Activated CD4-positive, CD25-positive, alpha-beta regulatory T cell treated with anti-CD3 and anti-CD28 coated beads, Interleukin-2, amount 50 U/mL, for 24 hours (primary cell): ENCODE measurements at regions not wholly inside any gene's neighbourhood (a gene's known extent, or its start where the extent isn't known, plus 50 kb on each side); places are given as distances from the start of the nearest gene placed in this dataset.

ENCODE experiments used
- ATAC-seq, 2 donors: fragments of 150-1000 bp; cut with Tn5 transposase; one replicate each; pipeline ENCODE4 v1.10.0; 2021; ENCODE audit warnings: mild to moderate bottlenecking in 1 of 2, moderate library complexity in 1 of 2

DNA sequence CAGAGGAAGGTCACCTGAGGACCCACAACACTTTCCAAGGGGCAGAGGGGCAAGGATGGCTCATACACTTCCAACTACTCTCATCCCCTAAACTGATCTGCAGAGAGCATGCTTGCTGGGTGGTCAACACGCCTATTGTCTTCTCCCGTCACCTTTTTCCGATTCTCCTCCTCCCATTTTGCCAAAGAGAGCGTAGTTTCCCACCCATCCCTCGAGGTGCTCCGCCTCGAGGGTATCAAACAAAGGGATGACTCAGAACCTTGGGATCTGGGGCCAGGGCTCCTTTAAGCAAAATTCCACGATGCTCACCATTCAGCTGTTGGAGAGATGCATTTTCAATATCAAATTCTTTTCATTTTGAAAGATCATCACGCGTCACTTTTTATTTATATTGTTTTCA is 507.5 kb upstream of the SULF2 start:
- no peak for ATAC-seq

GRCh38 chr20:48291896-48292295 is 506.6 kb upstream of the SULF2 start:
- no peak for ATAC-seq

DNA sequence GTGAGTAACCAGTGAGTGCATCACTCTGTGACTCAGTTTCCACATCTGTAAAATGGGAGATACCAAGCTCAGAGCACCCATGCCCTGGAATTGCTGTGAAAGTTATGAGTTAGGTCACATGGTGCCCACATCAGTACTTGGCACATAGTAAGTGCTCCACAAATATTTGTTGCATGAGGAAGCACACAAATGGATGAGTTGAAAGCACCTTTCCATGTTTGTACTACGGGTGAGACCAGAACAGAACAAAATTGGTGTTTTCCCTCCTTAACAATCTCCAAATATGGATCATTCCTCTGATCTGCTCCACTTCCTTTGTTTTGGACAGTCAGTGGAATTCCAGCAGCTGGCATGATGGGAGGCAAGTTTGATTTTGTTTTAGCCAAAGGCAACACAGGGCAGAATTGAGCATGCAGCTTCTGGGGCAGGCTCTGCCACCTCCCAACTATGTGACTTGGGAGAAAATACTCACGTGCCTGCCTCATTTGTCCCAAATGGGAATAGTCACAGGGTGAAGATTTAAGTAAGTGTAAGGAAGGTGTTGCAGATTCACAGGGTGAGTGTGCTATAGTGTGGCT is 503.7 kb upstream of the SULF2 start:
- ATAC-seq: no peak

- no peak for ATAC-seq
Measured at GRCh38 chr20:48287552-48288170, 502.4 kb upstream of the SULF2 start.

DNA sequence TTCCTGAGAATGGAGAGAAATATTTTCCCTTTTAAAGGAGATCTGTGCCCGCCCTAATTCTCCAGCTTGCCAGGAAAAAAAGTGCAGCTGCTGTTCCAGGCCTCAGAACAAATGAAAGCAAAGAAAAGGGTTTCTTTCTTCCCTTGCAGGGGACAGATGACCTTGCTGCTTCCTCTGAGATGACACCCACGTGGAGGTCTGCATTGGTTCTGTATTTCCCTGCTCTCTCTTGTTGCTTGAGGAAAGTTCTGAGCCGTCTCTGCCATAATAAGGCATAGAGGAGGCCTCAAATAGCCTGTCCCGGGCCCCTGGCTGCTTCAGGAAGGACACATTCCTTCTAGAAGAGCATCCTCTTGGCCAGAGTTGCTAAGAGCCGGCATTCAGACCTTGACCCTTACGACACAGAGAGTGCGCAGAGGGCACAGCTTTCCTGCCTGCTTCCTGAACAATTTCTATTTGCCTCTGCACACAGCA is 501.8 kb upstream of the SULF2 start:
- no peak for ATAC-seq

- no peak for ATAC-seq
Measured at GRCh38 chr20:48286601-48287000, 501.3 kb upstream of the SULF2 start.

DNA sequence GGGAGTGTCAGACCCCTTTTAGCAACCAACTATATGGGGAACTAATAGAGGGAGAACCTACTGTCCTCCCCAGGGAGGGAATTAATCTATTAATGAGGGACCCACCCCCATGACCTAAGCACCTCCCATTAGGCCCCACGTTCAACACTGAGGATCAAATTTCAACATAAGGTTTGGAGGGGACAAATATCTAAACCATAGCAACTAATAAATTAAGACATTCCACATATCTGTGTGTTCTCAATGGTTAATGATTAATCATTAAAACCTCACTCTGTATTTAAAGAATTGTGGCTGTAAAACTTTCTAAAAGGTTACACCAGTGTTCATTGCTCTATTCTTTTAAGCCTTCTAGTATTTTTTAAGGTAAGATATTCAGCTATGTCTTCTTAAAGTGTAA is 500.4 kb upstream of the SULF2 start:
- no peak for ATAC-seq

DNA sequence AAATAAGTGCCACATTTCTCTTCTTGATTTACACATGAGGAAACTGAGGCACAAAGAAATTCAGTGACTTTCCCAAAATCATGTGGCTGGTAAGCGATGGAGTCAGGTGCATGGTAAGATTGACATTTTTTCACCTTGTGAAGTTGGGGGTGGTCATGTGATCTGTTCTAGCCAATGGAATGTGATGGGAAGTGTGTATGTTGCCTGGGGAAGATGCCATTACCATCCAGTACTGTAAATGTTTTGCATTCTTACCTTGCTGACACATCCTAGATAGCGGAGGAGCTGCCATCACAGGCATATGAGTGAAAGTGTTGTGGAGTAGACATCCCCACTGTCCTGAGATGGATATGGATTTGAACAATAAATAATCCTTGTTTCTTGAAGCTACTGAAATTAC is 499.6 kb upstream of the SULF2 start:
- no peak for ATAC-seq

DNA sequence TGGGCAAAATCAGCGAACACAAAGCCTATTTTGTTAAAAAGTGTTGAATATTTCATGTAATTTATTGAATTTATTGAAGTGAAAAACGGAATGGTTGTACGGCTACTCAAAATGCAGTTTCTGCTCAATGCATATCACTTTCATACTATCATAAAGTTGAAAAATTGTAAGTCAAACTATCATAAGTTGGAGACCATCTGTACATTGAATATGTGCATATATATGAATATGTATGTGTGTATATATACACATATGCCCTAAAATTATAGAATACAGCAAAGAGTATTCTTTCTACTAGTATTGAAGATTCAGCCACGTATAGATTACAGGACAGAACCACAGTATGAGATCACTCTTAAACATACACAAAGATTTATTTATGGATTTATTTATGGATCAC is 499.0 kb upstream of the SULF2 start:
- no peak for ATAC-seq

DNA sequence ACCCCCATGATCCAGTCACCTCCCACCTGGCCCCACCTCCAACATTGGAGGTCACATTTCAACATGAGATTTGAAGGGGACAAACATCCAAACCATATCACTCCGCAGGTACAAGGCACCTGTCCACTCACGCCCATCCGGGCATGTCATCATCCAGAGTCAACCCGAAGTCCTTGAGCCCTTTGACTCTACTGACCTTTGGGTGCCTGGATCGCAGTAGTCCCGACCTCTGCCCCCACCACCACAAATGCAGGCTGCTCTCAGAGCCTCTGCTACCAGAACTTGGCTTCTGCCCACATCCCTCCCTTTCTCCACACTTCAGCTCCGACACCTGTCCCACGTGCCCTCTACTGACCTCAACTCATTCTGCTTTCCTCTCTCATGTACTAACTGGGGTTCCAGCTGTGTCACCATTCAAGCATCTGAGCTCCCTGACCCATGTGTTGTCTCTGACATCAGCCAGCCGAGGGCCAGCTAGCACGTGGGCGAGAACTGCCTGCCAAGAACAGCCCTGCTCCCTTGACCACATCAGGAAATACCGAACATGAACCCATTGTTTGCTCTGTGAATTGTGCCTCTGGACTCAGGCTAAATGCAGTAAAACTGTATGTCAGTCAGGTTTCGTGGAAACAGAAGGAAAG is 498.3 kb upstream of the SULF2 start:
- ATAC-seq: no peak

DNA sequence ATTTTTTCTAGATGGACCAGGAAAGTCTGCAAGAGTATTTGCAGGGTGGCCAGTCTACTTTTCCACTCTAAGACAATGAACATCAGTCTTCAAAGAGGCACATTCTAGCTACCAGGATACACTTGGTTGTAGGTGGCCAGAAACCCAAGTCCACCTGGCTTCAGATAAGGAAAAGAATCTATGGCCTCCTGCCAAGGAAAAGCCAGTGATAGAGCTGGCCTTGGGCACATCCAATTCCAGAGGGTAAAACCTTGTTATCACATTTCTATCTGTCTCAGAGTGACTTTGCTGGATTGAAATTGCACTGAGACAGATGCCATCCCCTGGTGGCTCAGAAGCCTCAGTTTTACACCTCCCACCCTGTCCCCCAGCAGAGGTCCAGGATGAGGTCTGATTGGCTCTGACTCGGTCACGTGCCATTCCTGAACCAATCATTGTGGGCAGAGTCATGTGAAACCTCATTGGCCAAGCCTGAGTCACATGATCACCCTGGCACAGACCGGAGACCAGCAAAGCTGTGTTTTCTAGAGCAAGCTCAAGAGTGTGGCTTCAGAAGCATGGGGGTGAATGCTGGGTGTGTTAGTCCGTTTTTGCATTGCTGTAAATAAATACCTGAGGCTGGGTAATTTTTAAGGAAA is 497.4 kb upstream of the SULF2 start:
- no peak for ATAC-seq

- no peak for ATAC-seq
Measured at GRCh38 chr20:48281501-48281900, 496.2 kb upstream of the SULF2 start.

DNA sequence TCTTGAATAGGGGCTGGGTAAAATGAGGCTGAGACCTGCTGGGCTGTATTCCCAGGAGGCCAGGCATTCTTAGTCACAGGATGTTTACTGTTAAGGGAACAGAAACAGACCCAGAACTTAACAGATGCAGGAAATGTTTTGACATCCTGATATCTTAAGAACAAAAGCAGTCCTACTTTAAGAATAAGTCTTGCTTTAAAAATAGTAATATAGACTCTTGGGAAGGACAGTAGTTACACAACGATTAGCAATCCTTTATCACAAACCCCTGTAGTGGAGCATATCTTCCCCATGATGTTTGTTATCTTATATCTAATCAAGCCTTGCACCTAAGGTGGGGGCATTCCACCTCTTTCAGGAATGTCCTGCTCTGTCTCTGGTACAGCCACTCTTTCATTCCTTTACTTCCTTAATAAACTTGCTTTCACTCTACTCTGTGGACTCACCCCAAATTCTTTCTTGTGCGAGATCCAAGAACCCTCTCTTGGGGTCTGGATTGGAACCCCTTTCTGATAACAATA is 493.7 kb upstream of the SULF2 start:
- no peak for ATAC-seq

- no peak for ATAC-seq
Measured at GRCh38 chr20:48277266-48277665, 492.0 kb upstream of the SULF2 start.

GRCh38 chr20:48276021-48276342 is 490.7 kb upstream of the SULF2 start:
- no peak for ATAC-seq

GRCh38 chr20:48275286-48276020 is 490.2 kb upstream of the SULF2 start:
- no peak for ATAC-seq

DNA sequence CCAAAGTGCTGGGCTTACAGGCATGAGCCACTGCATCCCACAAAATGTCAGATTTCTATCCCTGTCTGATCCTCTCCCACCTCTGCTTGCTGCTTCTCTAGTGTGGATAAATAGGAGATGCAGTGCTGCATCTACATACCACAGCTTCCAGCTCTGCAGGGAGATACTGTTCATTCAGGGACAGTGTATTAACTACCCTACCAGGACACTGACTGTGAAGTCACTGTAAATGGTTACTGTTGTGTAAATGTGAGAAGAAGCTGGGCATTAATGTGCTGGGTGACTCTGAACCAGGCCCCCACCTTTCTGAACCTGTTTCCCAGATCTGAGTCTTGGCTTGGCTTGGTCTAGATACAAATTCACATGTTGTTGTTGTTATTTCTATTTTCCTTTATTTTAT is 488.6 kb upstream of the SULF2 start:
- ATAC-seq: no peak

DNA sequence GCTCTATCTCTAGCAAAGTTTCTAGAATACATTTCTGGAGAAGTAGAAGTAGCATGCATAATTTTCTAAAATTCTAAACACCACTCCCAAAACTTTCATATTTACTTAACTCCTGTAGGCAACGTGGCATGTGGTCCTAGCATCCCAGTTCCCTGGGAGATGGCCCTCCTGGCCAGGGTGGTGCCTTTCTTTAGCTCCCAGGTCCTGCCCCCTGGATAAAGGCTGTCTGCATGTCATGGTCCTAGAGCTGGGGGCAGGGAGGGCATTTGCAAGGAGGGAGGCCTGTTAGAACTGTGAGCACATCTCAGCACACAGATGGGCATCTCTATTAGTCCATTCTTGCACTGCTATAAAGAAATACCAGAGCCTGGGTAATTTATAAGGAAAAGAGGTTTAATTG is 485.6 kb upstream of the SULF2 start:
- no peak for ATAC-seq

DNA sequence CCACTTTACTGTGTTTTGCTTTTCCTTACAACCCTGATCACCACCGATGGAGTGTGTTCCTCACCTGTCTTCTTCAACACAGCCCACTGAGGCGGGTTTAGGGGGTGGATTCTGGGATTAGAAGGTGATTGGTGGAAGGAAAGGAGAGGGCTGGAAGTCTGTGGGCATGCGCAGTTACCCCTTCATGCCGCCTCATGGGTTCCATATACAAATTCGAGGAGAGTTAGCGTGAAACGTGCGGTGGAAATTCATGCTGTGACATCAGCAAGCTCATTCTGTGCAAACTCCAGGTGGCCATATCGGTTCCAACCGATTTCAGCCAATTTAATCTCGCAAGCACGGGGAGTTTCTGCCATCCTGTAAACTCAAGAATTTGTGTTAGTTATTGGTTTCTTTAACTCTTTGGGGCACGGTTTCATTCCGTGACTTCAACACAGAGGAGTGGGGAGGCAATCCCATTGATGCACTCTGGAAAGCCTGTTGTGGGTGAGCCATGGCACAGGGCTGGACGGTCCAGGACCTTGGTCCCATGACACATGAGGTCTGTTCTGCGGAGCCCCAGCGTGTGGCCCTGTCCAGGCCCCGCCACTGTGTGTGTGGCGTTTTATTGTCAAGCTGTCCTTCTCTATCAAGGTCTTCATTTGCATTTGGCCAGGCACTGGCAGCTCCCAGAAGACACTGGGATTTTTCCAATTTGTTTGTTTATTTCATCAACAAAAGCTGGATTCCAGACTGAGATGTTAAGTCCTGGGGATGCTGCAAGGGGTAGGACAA is 482.8 kb upstream of the SULF2 start:
- ATAC-seq: no peak

DNA sequence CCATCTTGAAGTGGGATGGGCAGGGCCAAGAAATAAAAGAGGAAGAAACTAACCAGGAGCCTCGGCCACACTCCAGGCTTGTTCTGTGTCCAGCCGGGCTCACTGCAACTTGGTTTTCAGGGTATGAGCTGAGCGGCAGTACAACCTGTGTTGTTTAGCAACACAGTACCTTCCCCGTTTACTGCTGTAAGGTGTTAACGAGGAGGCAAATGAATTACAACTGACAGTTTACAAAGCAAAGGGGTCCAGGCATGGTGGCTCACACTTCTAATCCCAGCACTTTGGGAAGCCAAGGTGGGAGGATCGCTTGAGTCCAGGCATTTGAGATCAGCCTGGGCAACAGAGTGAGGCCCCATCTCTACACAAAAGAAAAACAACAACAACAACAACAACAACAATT is 481.3 kb upstream of the SULF2 start:
- no peak for ATAC-seq

- ATAC-seq: no peak
Measured at GRCh38 chr20:48265791-48266190, 480.5 kb upstream of the SULF2 start.

DNA sequence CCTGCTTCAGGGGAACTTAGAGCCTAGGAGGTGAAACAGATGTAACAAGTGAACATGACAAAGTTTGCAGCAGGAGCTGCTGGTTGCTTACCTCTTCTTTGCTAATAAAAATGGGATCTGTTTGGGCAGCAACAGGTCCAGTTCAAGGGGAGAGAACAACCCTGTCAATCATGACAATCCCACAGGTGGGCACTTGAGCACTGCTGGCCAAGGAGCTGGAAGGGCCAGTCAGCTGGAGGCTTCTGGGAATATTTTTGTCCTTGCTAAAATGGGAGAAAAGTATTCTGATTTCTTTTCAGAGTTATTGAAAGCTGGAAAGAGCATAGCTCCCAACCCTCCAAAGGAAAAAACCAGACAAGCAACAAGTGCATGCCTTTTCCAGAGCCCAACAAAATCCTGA is 477.7 kb upstream of the SULF2 start:
- ATAC-seq: no peak
